T-cell (primary cell): ENCODE measurements at regions not wholly inside any gene's neighbourhood (a gene's known extent, or its start where the extent isn't known, plus 50 kb on each side); places are given as distances from the start of the nearest gene placed in this dataset.

Experiments
- ATAC-seq, 4 experiments: fragments of 200-7000 bp in 3 of 4; fragments of 150-1000 bp in 1 of 4; cut with Tn5 transposase; replicated peaks in 1 of 4; 1 replicate in 3 of 4; 2 replicates in 1 of 4; pipeline ENCODE4 v1.10.0; 2021; ENCODE audit warnings: moderate library complexity in 3 of 4, mild to moderate bottlenecking in 2 of 4, moderate number of reproducible peaks in 1 of 4
- CTCF ChIA-PET, 2 donors: fragments of 300-600 bp; sonication (Branson Sonifier 250); formaldehyde crosslinking; loops; one replicate each; lab custom pipeline; 2022; ENCODE audit warnings: antibody characterized with exemption in 2 of 2; lab: Charles Lee
- POLR2A ChIA-PET, 2 donors: fragments of 300-600 bp; sonication (Branson Sonifier 250); formaldehyde crosslinking; loops; one replicate each; lab custom pipeline; 2022; ENCODE audit warnings: antibody characterized with exemption in 2 of 2; lab: Charles Lee
- DNase-seq, 35 experiments: peaks; one replicate each; pipeline versions ENCODE4 v3.0.0 to v3.0.0-alpha.2; 2013 to 2023
- H3K27ac ChIP-seq: one replicate; pipeline ENCODE4 v1.5.1; 2013; ENCODE audit warnings: low read length
- H3K27me3 ChIP-seq, 2 experiments: replicated peaks in 1 of 2; 1 replicate in 1 of 2; 2 replicates in 1 of 2; pipeline versions ENCODE4 v1.6.1 to v1.7.0; 2013; ENCODE audit warnings: low read length in 1 of 2, mixed read lengths in 1 of 2; ENCODE audit not compliant: control insufficient read depth in 2 of 2, insufficient read depth in 2 of 2; ENCODE audit errors: extremely low read depth in 1 of 2
- H3K36me3 ChIP-seq, 2 donors: 1 replicate in 1 of 2; 2 replicates in 1 of 2; pipeline versions ENCODE4 v1.6.1 to v1.7.0; 2013; ENCODE audit warnings: low read length in 1 of 2; ENCODE audit not compliant: control insufficient read depth in 2 of 2, insufficient read depth in 1 of 2; ENCODE audit errors: extremely low read depth in 1 of 2
- H3K4me1 ChIP-seq, 2 experiments: 1 replicate in 1 of 2; 2 replicates in 1 of 2; pipeline versions ENCODE4 v1.6.1 to v1.7.0; 2013; ENCODE audit warnings: low read length in 2 of 2, mixed read lengths in 1 of 2; ENCODE audit not compliant: insufficient read depth in 2 of 2, control insufficient read depth in 1 of 2; ENCODE audit errors: extremely low read depth in 1 of 2
- H3K4me3 ChIP-seq, 2 donors: 1 replicate in 1 of 2; 2 replicates in 1 of 2; pipeline versions ENCODE4 v1.5.1 to v1.7.0; 2013; ENCODE audit warnings: mild to moderate bottlenecking in 2 of 2, low read length in 1 of 2, moderate library complexity in 1 of 2; ENCODE audit not compliant: control insufficient read depth in 1 of 2; ENCODE audit errors: extremely low read depth in 1 of 2
- H3K9me3 ChIP-seq: 2 replicates; pipeline ENCODE4 v1.7.0; 2013
- H3K27ac Mint-ChIP-seq, 2 donors: one replicate each; pipeline ENCODE4 v1.8.0; 2020 to 2021; ENCODE audit warnings: mild to moderate bottlenecking in 2 of 2, mixed read lengths in 2 of 2
- H3K27me3 Mint-ChIP-seq, 2 donors: one replicate each; pipeline ENCODE4 v1.8.0; 2021 to 2022; ENCODE audit warnings: mixed read lengths in 2 of 2
- H3K36me3 Mint-ChIP-seq: one replicate; pipeline ENCODE4 v1.8.0; 2021; ENCODE audit warnings: mixed read lengths
- H3K4me1 Mint-ChIP-seq, 3 donors: one replicate each; pipeline ENCODE4 v1.8.0; 2020 to 2022; ENCODE audit warnings: mixed read lengths in 3 of 3, mild to moderate bottlenecking in 1 of 3
- H3K4me3 Mint-ChIP-seq, 3 donors: one replicate each; pipeline ENCODE4 v1.8.0; 2020 to 2022; ENCODE audit warnings: mild to moderate bottlenecking in 3 of 3, mixed read lengths in 3 of 3, moderate library complexity in 3 of 3
- H3K9me3 Mint-ChIP-seq, 3 donors: one replicate each; pipeline ENCODE4 v1.8.0; 2020 to 2022; ENCODE audit warnings: mixed read lengths in 3 of 3
- WGBS: methylation state at CpG from one replicate; pipeline ENCODE4 v1.1.5; 2013; ENCODE audit warnings: missing lambda C conversion rate; ENCODE audit not compliant: insufficient coverage; 5-methylcytosine and 5-hydroxymethylcytosine counted together

- Histone ChIP-seq H3K9me3 (no peaks in the 10 kb centered on the region), H3K4me3 (no peak overlapping the region), H3K27ac (no peak overlapping the region), H3K4me1 (no peaks in the 10 kb centered on the region), H3K27me3 (peaks cover 0 to 16% of the 10 kb centered on the region in 2 experiments), H3K36me3 (no peaks in the 10 kb centered on the region)
- Mint-ChIP-seq H3K36me3 (no peaks in the 10 kb centered on the region), H3K4me1 (no peaks in the 10 kb centered on the region), H3K9me3 (no peaks in the 10 kb centered on the region), H3K27me3 (peaks cover 11 to 17% of the 10 kb centered on the region in 2 donors), H3K27ac (no peak overlapping the region), H3K4me3 (no peak overlapping the region)
- CTCF ChIA-PET, result no interaction called here
- peak in 2 of 35 experiments; percentile 1 to 8 for DNase-seq
- no CpG with 5 or more reads among the region's 3 CpGs for WGBS
- ATAC-seq, result no peak
- POLR2A ChIA-PET, result no interaction called here
These were observed 52.1 kb upstream of the SHANK2 start for GRCh38 chr11:71304491-71304890.

GRCh38 chr11:71304045-71304444, 51.7 kb upstream of the SHANK2 start:
- WGBS, result 57% methylated on average over 1 of the region's 1 CpG
- Histone ChIP-seq H3K27me3 (peaks cover 0 to 20% of the 10 kb centered on the region in 2 experiments), H3K4me3 (no peak overlapping the region), H3K27ac (no peak overlapping the region), H3K9me3 (no peaks in the 10 kb centered on the region), H3K4me1 (no peaks in the 10 kb centered on the region), H3K36me3 (no peaks in the 10 kb centered on the region)
- DNase-seq, result peak in 2 of 35 experiments; percentile 5 to 12
- POLR2A ChIA-PET, result no interaction called here
- Mint-ChIP-seq H3K9me3 (no peaks in the 10 kb centered on the region), H3K27ac (no peak overlapping the region), H3K36me3 (no peaks in the 10 kb centered on the region), H3K27me3 (peaks cover 11 to 19% of the 10 kb centered on the region in 2 donors), H3K4me1 (no peaks in the 10 kb centered on the region), H3K4me3 (no peak overlapping the region)
- CTCF ChIA-PET, result no interaction called here
- ATAC-seq, result no peak

- DNase-seq (no peak), ATAC-seq (no peak)
- Mint-ChIP-seq H3K4me1 (no peaks in the 10 kb centered on the region), H3K27me3 (peaks cover 11 to 22% of the 10 kb centered on the region in 2 donors), H3K27ac (no peak overlapping the region), H3K36me3 (no peaks in the 10 kb centered on the region), H3K4me3 (no peak overlapping the region), H3K9me3 (no peaks in the 10 kb centered on the region)
- ChIA-PET POLR2A (no interaction called here), CTCF (no interaction called here)
- Histone ChIP-seq H3K4me3 (no peak overlapping the region), H3K36me3 (no peaks in the 10 kb centered on the region), H3K27ac (no peak overlapping the region), H3K4me1 (no peaks in the 10 kb centered on the region), H3K27me3 (peaks cover 0 to 29% of the 10 kb centered on the region in 2 experiments), H3K9me3 (no peaks in the 10 kb centered on the region)
- WGBS, result no CpG with 5 or more reads among the region's 2 CpGs
These were observed 50.5 kb upstream of the SHANK2 start for GRCh38 chr11:71302911-71303310.

GRCh38 chr11:71302534-71302909, 50.1 kb upstream of the SHANK2 start:
- Mint-ChIP-seq H3K27me3 (peaks cover 11 to 25% of the 10 kb centered on the region in 2 donors), H3K4me3 (no peak overlapping the region), H3K36me3 (no peaks in the 10 kb centered on the region), H3K4me1 (no peaks in the 10 kb centered on the region), H3K9me3 (no peaks in the 10 kb centered on the region), H3K27ac (peak overlapping the region in 1 of 2 donors; percentile 57)
- no peaks in the 10 kb centered on the region for H3K9me3 ChIP-seq
- H3K27me3 ChIP-seq, result peaks cover 0 to 30% of the 10 kb centered on the region in 2 experiments
- WGBS, result no CpG with 5 or more reads among the region's 1 CpG
- no peak overlapping the region for H3K4me3 ChIP-seq
- H3K36me3 ChIP-seq, result no peaks in the 10 kb centered on the region
- ATAC-seq (no peak), DNase-seq (no peak)
- H3K27ac ChIP-seq, result no peak overlapping the region
- no peaks in the 10 kb centered on the region for H3K4me1 ChIP-seq
- POLR2A ChIA-PET, result no interaction called here
- CTCF ChIA-PET, result no interaction called here
